IMR-90 (cell line): ENCODE measurements at regions not wholly inside any gene's neighbourhood (a gene's known extent, or its start where the extent isn't known, plus 50 kb on each side); places are given as distances from the start of the nearest gene placed in this dataset.
"Not testable (repeated sequence)": the region's sequence is repeated elsewhere in the genome, so short reads cannot be mapped to it uniquely, and the experiment has no call there.

Experiments
- ATAC-seq: fragments of 200-7000 bp; cut with Tn5 transposase; 2 replicates; pipeline ENCODE4 v1.9.1; 2020; ENCODE audit warnings: low read depth, mild to moderate bottlenecking, moderate library complexity
- BruUV-seq: library from RNA; stranded (reverse); fragments of 400-500 nt; replicated peaks from 2 replicates; lab custom pipeline; 2021; lab: Mats Ljungman, UMichigan
- CTCF ChIA-PET: fragments of 300-600 bp; formaldehyde crosslinking; extraction: SDS; loops from one replicate; lab custom pipeline; 2021; ENCODE audit warnings: antibody characterized with exemption; lab: Yijun Ruan, JAX
- POLR2A ChIA-PET: fragments of 300-600 bp; sonication (Branson Sonifier 250); formaldehyde crosslinking; loops from one replicate; lab custom pipeline; 2022; ENCODE audit warnings: antibody characterized with exemption; ENCODE audit not compliant: unreplicated experiment; lab: Charles Lee
- DNase-seq: peaks from one replicate; pipeline ENCODE4 v3.0.0; 2013
- H2AFZ ChIP-seq: replicated peaks from 2 replicates; pipeline ENCODE3; 2013; ENCODE audit warnings: low read length, mild to moderate bottlenecking; ENCODE audit not compliant: poor library complexity
- H2AK5ac ChIP-seq: 2 replicates; pipeline ENCODE4 v1.6.1; 2013; ENCODE audit warnings: low read depth, low read length, inconsistent platforms
- H2AK9ac ChIP-seq: replicated peaks from 2 replicates; pipeline ENCODE3; 2013; ENCODE audit warnings: mild to moderate bottlenecking, low read depth, low read length, moderate library complexity; ENCODE audit not compliant: poor library complexity
- H2BK120ac ChIP-seq: 2 replicates; pipeline ENCODE4 v1.6.1; 2013; ENCODE audit warnings: low read depth, low read length, inconsistent platforms
- H2BK15ac ChIP-seq: 3 replicates; pipeline ENCODE4 v1.6.1; 2013; ENCODE audit warnings: low read depth, low read length, inconsistent platforms
- H2BK20ac ChIP-seq: 2 replicates; pipeline ENCODE4 v1.6.1; 2013; ENCODE audit warnings: low read depth, mild to moderate bottlenecking, inconsistent platforms, low read length, moderate library complexity
- H2BK5ac ChIP-seq: 2 replicates; pipeline ENCODE4 v1.6.1; 2013; ENCODE audit warnings: mild to moderate bottlenecking, low read depth, low read length, inconsistent platforms; ENCODE audit not compliant: poor library complexity, severe bottlenecking
- H3K14ac ChIP-seq: replicated peaks from 2 replicates; pipeline ENCODE4 v1.6.1; 2013; ENCODE audit warnings: low read depth, low read length, inconsistent platforms
- H3K18ac ChIP-seq: 2 replicates; pipeline ENCODE4 v1.6.1; 2013; ENCODE audit warnings: low read depth, low read length, control low read depth
- H3K23ac ChIP-seq: 2 replicates; pipeline ENCODE4 v1.6.1; 2013; ENCODE audit warnings: low read depth, low read length, inconsistent platforms
- H3K27ac ChIP-seq: 2 replicates; pipeline ENCODE4 v1.5.1; 2013; ENCODE audit warnings: mild to moderate bottlenecking, control low read depth, low read length; ENCODE audit not compliant: insufficient read depth
- H3K27me3 ChIP-seq: 2 replicates; pipeline ENCODE4 v1.6.1; 2013; ENCODE audit warnings: low read length; ENCODE audit not compliant: control insufficient read depth, insufficient read depth
- H3K36me3 ChIP-seq: 2 replicates; pipeline ENCODE4 v1.6.1; 2013; ENCODE audit warnings: low read length, mixed read lengths; ENCODE audit not compliant: control insufficient read depth, insufficient read depth
- H3K4ac ChIP-seq: 2 replicates; pipeline ENCODE4 v1.6.1; 2013; ENCODE audit warnings: low read depth, low read length, inconsistent platforms
- H3K4me1 ChIP-seq: 2 replicates; pipeline ENCODE4 v1.6.1; 2013; ENCODE audit warnings: low read length, mixed read lengths; ENCODE audit not compliant: control insufficient read depth, insufficient read depth
- H3K4me2 ChIP-seq: 2 replicates; pipeline ENCODE4 v1.6.1; 2013; ENCODE audit warnings: low read depth, mild to moderate bottlenecking, control low read depth, low read length, moderate library complexity
- H3K4me3 ChIP-seq: 2 replicates; pipeline ENCODE4 v1.5.1; 2013; ENCODE audit warnings: low read depth, mild to moderate bottlenecking, control low read depth, low read length, moderate library complexity; ENCODE audit not compliant: insufficient read depth
- H3K56ac ChIP-seq: 2 replicates; pipeline ENCODE4 v1.6.1; 2013; ENCODE audit warnings: low read length, inconsistent platforms; ENCODE audit not compliant: insufficient read depth; ENCODE audit errors: extremely low read depth
- H3K79me1 ChIP-seq, 2 experiments: 2 replicates each; pipeline ENCODE4 v1.6.1; 2013; ENCODE audit warnings: low read length in 2 of 2, inconsistent platforms in 1 of 2, low read depth in 1 of 2
- H3K9ac ChIP-seq: 2 replicates; pipeline ENCODE4 v1.6.1; 2013; ENCODE audit warnings: low read depth, low read length, control low read depth
- H3K9me1 ChIP-seq: 2 replicates; pipeline ENCODE4 v1.6.1; 2013; ENCODE audit warnings: low read length, inconsistent platforms; ENCODE audit not compliant: insufficient read depth
- H3K9me3 ChIP-seq: 2 replicates; pipeline ENCODE4 v1.6.1; 2013; ENCODE audit warnings: low read length; ENCODE audit not compliant: control insufficient read depth, insufficient read depth
- H4K20me1 ChIP-seq: 2 replicates; pipeline ENCODE4 v1.6.1; 2013; ENCODE audit warnings: low read length, inconsistent platforms; ENCODE audit not compliant: insufficient read depth
- H4K5ac ChIP-seq: 2 replicates; pipeline ENCODE4 v1.6.1; 2013; ENCODE audit warnings: mild to moderate bottlenecking, low read depth, low read length, control low read depth
- H4K8ac ChIP-seq, 2 experiments: 2 replicates each; pipeline ENCODE4 v1.6.1; 2013; ENCODE audit warnings: low read depth in 2 of 2, low read length in 2 of 2, control low read depth in 1 of 2, inconsistent platforms in 1 of 2
- H4K91ac ChIP-seq: 2 replicates; pipeline ENCODE4 v1.6.1; 2013; ENCODE audit warnings: low read depth, low read length, inconsistent platforms; ENCODE audit not compliant: insufficient read depth
- CEBPB ChIP-seq: IDR thresholded peaks from 2 replicates; pipeline ENCODE4 v1.6.1; 2012; ENCODE audit warnings: low read depth, low read length, improper control_type of control experiment
- CHD1 ChIP-seq: IDR thresholded peaks from 2 replicates; pipeline ENCODE4 v1.6.1; 2012; ENCODE audit warnings: low read depth, low read length, improper control_type of control experiment
- MAZ ChIP-seq: IDR thresholded peaks from 2 replicates; pipeline ENCODE4 v1.6.1; 2012; ENCODE audit warnings: low read depth, mild to moderate bottlenecking, low read length, improper control_type of control experiment, moderate library complexity, borderline replicate concordance
- MXI1 ChIP-seq: IDR thresholded peaks from 2 replicates; pipeline ENCODE4 v1.6.1; 2012; ENCODE audit warnings: low read depth, mild to moderate bottlenecking, low read length, moderate library complexity, borderline replicate concordance
- SMC3 ChIP-seq: fragments of 150-350 bp; IDR thresholded peaks from 2 replicates; pipeline ENCODE4 v1.6.1; 2016; ENCODE audit warnings: low read depth, mild to moderate bottlenecking, antibody characterized with exemption, low read length, moderate library complexity
- USF2 ChIP-seq: fragments of 150-350 bp; IDR thresholded peaks from 2 replicates; pipeline ENCODE4 v1.6.1; 2017; ENCODE audit warnings: mild to moderate bottlenecking, antibody characterized with exemption, low read length, low read depth
- WGBS, 2 experiments: methylation state at CpG; one replicate each; pipeline versions ENCODE4 v1.1.5 to v1.1.7; 2013; ENCODE audit warnings: missing lambda C conversion rate in 2 of 2; ENCODE audit not compliant: insufficient read length in 1 of 2; ENCODE audit errors: extremely low coverage in 2 of 2; 5-methylcytosine and 5-hydroxymethylcytosine counted together
- dilution Hi-C: fragments of 300-500 bp; cut with HindIII; formaldehyde crosslinking; loops from one replicate; pipeline ENCODE4 v1.14.3; 2018; ENCODE audit warnings: low sequenced_read_pairs; ENCODE audit not compliant: unreplicated experiment
- in situ Hi-C: fragments of 300-500 bp; cut with MboI; formaldehyde crosslinking; loops from 3 replicates; pipeline ENCODE4 v1.14.3; 2019; ENCODE audit warnings: low sequenced_read_pairs, inconsistent platforms, mixed read lengths
- intact Hi-C: fragments of 100-400 bp; cut with micrococcal nuclease; formaldehyde crosslinking; loops from 2 replicates; pipeline ENCODE4 v1.10.0; 2022
- TF ChIP-seq, protein P1 (sequence below): conservative IDR thresholded peaks from 2 replicates; pipeline ENCODE4 v1.5.1; 2012; ENCODE audit warnings: mild to moderate bottlenecking, low read depth, low read length, improper control_type of control experiment

DNA sequence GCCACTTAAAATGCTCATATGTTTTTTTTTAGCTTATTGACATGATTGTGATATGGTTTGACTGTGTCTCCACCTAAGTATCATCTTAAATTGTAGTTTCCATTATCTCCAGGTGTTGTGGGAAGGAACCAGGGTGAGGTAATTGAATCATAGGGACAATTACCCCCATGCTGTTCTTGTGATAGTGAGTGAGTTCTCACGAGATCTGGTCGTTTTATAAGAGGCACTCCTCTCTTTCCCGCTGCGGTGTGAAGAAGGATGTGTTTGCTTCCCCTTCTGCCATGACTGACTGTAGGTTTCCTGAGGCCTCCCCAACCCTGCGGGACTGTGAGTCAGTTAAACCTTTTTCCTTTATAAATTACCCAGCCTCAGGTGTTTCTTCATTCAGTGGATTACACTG, 80.5 kb upstream of the ETV1 start:
- intact Hi-C loops (no loop called here), dilution Hi-C loops (no loop called here), in situ Hi-C loops (no loop called here)
- POLR2A ChIA-PET: interaction anchor here (0.6 kb wide), 1 partner anchor 89 kb away, joined by 3 read pairs; no protein-coding TSS in a partner anchor
- DNase-seq (no peak), ATAC-seq (no peak)
- H3K27ac ChIP-seq: no peak overlapping the region
- BruUV-seq: no TSS peak
- H3K14ac ChIP-seq: no peak overlapping the region
- H4K20me1 ChIP-seq: no peaks in the 10 kb centered on the region
- no peak overlapping the region for H3K18ac ChIP-seq
- H4K91ac ChIP-seq: no peak overlapping the region
- H2AK5ac ChIP-seq: no peak overlapping the region
- H3K4me1 ChIP-seq: no peaks in the 10 kb centered on the region
- CTCF ChIA-PET: no interaction called here
- no peak overlapping the region for H3K4ac ChIP-seq
- H3K27me3 ChIP-seq: no peaks in the 10 kb centered on the region
- H3K9me3 ChIP-seq: no peaks in the 10 kb centered on the region
- no peak overlapping the region for H2BK120ac ChIP-seq
- no peak overlapping the region for H3K4me2 ChIP-seq
- no peak overlapping the region for H2BK5ac ChIP-seq
- H3K36me3 ChIP-seq: no peaks in the 10 kb centered on the region
- H3K9ac ChIP-seq: no peak overlapping the region
- no peak for TF ChIP-seq CHD1
- TF ChIP-seq MAZ: no peak
- no peak for TF ChIP-seq CEBPB
- no peak for TF ChIP-seq MXI1
- TF ChIP-seq USF2: no peak
- TF ChIP-seq, protein P1, sequence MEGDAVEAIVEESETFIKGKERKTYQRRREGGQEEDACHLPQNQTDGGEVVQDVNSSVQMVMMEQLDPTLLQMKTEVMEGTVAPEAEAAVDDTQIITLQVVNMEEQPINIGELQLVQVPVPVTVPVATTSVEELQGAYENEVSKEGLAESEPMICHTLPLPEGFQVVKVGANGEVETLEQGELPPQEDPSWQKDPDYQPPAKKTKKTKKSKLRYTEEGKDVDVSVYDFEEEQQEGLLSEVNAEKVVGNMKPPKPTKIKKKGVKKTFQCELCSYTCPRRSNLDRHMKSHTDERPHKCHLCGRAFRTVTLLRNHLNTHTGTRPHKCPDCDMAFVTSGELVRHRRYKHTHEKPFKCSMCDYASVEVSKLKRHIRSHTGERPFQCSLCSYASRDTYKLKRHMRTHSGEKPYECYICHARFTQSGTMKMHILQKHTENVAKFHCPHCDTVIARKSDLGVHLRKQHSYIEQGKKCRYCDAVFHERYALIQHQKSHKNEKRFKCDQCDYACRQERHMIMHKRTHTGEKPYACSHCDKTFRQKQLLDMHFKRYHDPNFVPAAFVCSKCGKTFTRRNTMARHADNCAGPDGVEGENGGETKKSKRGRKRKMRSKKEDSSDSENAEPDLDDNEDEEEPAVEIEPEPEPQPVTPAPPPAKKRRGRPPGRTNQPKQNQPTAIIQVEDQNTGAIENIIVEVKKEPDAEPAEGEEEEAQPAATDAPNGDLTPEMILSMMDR: no peak
- no peak for TF ChIP-seq SMC3
- H3K79me1 ChIP-seq: no peaks in the 10 kb centered on the region
- no peak overlapping the region for H4K5ac ChIP-seq
- H2BK20ac ChIP-seq: no peak overlapping the region
- H2BK15ac ChIP-seq: no peak overlapping the region
- no peaks in the 10 kb centered on the region for H3K9me1 ChIP-seq
- no peak overlapping the region for H2AK9ac ChIP-seq
- H2AFZ ChIP-seq: no peak overlapping the region
- H3K56ac ChIP-seq: no peak overlapping the region
- H4K8ac ChIP-seq: no peak overlapping the region
- no peak overlapping the region for H3K4me3 ChIP-seq
- WGBS, 2 experiments: no CpG with 5 or more reads among the region's 5 CpGs
- no peak overlapping the region for H3K23ac ChIP-seq

DNA sequence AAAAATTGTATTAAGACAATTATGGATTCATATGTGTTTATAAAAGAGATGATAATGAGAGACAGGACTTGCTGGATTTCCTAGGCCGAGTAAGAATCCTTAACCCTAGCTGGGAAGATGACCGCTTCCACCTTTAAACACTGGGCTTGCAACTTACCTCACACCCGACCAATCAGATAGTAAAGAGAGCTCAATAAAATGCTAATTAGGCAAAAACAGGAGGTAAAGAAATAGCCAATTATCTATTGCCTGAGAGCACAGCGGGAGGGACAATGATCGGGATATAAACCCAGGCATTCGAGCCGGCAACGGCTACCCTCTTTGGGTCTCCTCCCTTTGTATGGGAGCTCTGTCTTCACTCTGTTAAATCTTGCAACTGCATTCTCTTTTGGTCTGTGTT, 77.3 kb upstream of the ETV1 start:
- POLR2A ChIA-PET, in situ Hi-C loops, H3K9ac ChIP-seq, DNase-seq, H3K14ac ChIP-seq, H3K4me3 ChIP-seq, H2AK9ac ChIP-seq, H3K9me1 ChIP-seq, H4K20me1 ChIP-seq, H3K27ac ChIP-seq, BruUV-seq, H3K9me3 ChIP-seq, H2AFZ ChIP-seq, intact Hi-C loops, H3K56ac ChIP-seq, H2AK5ac ChIP-seq, H3K4ac ChIP-seq, H4K91ac ChIP-seq, dilution Hi-C loops, CTCF ChIA-PET, H3K27me3 ChIP-seq, H2BK5ac ChIP-seq, H2BK20ac ChIP-seq, H4K5ac ChIP-seq, H3K4me1 ChIP-seq, H2BK15ac ChIP-seq, H3K18ac ChIP-seq, H3K79me1 ChIP-seq, H3K23ac ChIP-seq, H3K4me2 ChIP-seq, H3K36me3 ChIP-seq, H4K8ac ChIP-seq, H2BK120ac ChIP-seq, ATAC-seq: not testable (repeated sequence)
- no CpG with 5 or more reads among the region's 8 CpGs for WGBS, 2 experiments
